ENCODE measurements at regions not wholly inside any gene's neighbourhood (a gene's known extent, or its start where the extent isn't known, plus 50 kb on each side); places are given as distances from the start of the nearest gene placed in this dataset.
"Not testable (repeated sequence)": the region's sequence is repeated elsewhere in the genome, so short reads cannot be mapped to it uniquely, and the experiment has no call there.

- H3K9me2 ChIP-seq (ENCODE audit: insufficient read depth), result no peaks in the 10 kb centered on the region; the same call in 1 of the 2 replicates
- no peak for DNase-seq
- no peak overlapping the region for H3K4me3 ChIP-seq
- H3F3A ChIP-seq (ENCODE audit: insufficient read depth, low read depth), result no peaks in the 10 kb centered on the region
- no peaks in the 10 kb centered on the region for H4K20me1 ChIP-seq (ENCODE audit: insufficient read depth)
- H3K4me2 ChIP-seq, result no peak overlapping the region
- POLR2A ChIA-PET (ENCODE audit: unreplicated experiment), result no interaction called here
- TF ChIP-seq EZH2 (IDR thresholded peaks at IDR 0.05; ENCODE audit: low read depth), result no peak
- TF ChIP-seq, protein P1, sequence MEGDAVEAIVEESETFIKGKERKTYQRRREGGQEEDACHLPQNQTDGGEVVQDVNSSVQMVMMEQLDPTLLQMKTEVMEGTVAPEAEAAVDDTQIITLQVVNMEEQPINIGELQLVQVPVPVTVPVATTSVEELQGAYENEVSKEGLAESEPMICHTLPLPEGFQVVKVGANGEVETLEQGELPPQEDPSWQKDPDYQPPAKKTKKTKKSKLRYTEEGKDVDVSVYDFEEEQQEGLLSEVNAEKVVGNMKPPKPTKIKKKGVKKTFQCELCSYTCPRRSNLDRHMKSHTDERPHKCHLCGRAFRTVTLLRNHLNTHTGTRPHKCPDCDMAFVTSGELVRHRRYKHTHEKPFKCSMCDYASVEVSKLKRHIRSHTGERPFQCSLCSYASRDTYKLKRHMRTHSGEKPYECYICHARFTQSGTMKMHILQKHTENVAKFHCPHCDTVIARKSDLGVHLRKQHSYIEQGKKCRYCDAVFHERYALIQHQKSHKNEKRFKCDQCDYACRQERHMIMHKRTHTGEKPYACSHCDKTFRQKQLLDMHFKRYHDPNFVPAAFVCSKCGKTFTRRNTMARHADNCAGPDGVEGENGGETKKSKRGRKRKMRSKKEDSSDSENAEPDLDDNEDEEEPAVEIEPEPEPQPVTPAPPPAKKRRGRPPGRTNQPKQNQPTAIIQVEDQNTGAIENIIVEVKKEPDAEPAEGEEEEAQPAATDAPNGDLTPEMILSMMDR (conservative IDR thresholded peaks at IDR 0.05), result no peak
- H3K27ac ChIP-seq, result no peak overlapping the region
- H3K36me3 ChIP-seq (ENCODE audit: low read depth), result no peaks in the 10 kb centered on the region
- no peaks in the 10 kb centered on the region for H3K79me2 ChIP-seq (ENCODE audit: low read depth)
- no TSS peak for BruUV-seq (replicated peaks)
- H3K4me1 ChIP-seq (replicated peaks; ENCODE audit: insufficient read depth), result no peaks in the 10 kb centered on the region
- intact Hi-C loops (cut with micrococcal nuclease; ENCODE audit: unreplicated experiment), result no loop called here
- no peak overlapping the region for H2AFZ ChIP-seq
- no peaks in the 10 kb centered on the region for H3K9me3 ChIP-seq (ENCODE audit: insufficient read depth, low read depth)
- no peaks in the 10 kb centered on the region for H3K27me3 ChIP-seq (ENCODE audit: insufficient read depth, low read depth)
- CTCF ChIA-PET, result no interaction called here
Observed at GRCh38 chr9:74147906-74148305, 349.2 kb upstream of the RORB start.

GRCh38 chr9:74172874-74173273 lies 324.3 kb upstream of the RORB start:
- H3K9me3 ChIP-seq (ENCODE audit: insufficient read depth, low read depth), result no peaks in the 10 kb centered on the region
- no peaks in the 10 kb centered on the region for H3F3A ChIP-seq (ENCODE audit: insufficient read depth, low read depth)
- intact Hi-C loops (cut with micrococcal nuclease; ENCODE audit: unreplicated experiment), result no loop called here
- H4K20me1 ChIP-seq (ENCODE audit: insufficient read depth), result no peaks in the 10 kb centered on the region
- H2AFZ ChIP-seq, result no peak overlapping the region
- H3K36me3 ChIP-seq (ENCODE audit: low read depth), result no peaks in the 10 kb centered on the region
- no peak overlapping the region for H3K4me2 ChIP-seq
- no peaks in the 10 kb centered on the region for H3K79me2 ChIP-seq (ENCODE audit: low read depth)
- no peaks in the 10 kb centered on the region for H3K27me3 ChIP-seq (ENCODE audit: insufficient read depth, low read depth)
- H3K9me2 ChIP-seq (ENCODE audit: insufficient read depth), result no peaks in the 10 kb centered on the region
- no peak for DNase-seq
- ChIA-PET CTCF (no interaction called here), POLR2A (ENCODE audit: unreplicated experiment) (no interaction called here)
- H3K27ac ChIP-seq, result no peak overlapping the region
- no peaks in the 10 kb centered on the region for H3K4me1 ChIP-seq (replicated peaks; ENCODE audit: insufficient read depth)
- TF ChIP-seq, protein P1 (conservative IDR thresholded peaks at IDR 0.05), result no peak
- TF ChIP-seq EZH2 (IDR thresholded peaks at IDR 0.05; ENCODE audit: low read depth), result no peak
- BruUV-seq (replicated peaks), result no TSS peak
- H3K4me3 ChIP-seq, result no peak overlapping the region

DNA sequence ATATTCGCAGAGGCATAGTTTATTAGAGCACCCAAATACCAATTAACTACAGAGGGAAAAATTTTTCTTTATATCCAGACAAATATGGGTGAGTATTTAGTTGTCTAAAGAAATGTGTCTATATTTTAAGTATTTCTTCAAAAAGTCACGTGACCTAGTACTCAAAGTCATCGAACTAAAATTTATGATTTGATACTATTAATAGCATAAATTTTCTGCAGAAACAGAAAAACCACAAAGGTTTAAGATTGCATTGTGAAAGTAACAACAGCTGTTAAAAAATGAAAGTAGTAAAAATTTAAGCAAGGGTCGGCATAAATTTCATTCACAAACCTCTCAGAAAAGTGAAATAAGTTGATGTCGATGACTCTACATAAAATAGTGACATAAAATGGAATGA lies 323.9 kb upstream of the RORB start:
- Histone ChIP-seq H3K4me1 (replicated peaks; ENCODE audit: insufficient read depth) (no peaks in the 10 kb centered on the region), H3K4me2 (no peak overlapping the region), H3K4me3 (no peak overlapping the region), H3K9me2 (ENCODE audit: insufficient read depth) (no peaks in the 10 kb centered on the region), H3K27me3 (ENCODE audit: insufficient read depth, low read depth) (no peaks in the 10 kb centered on the region), H3K36me3 (ENCODE audit: low read depth) (no peaks in the 10 kb centered on the region), H3K27ac (no peak overlapping the region), H3K79me2 (ENCODE audit: low read depth) (no peaks in the 10 kb centered on the region), H4K20me1 (ENCODE audit: insufficient read depth) (no peaks in the 10 kb centered on the region), H3K9me3 (ENCODE audit: insufficient read depth, low read depth) (no peaks in the 10 kb centered on the region), H2AFZ (no peak overlapping the region), H3F3A (ENCODE audit: insufficient read depth, low read depth) (no peaks in the 10 kb centered on the region)
- intact Hi-C loops (cut with micrococcal nuclease; ENCODE audit: unreplicated experiment), result no loop called here
- BruUV-seq (replicated peaks), result no TSS peak
- TF ChIP-seq EZH2 (IDR thresholded peaks at IDR 0.05; ENCODE audit: low read depth), result no peak
- TF ChIP-seq, protein P1 (conservative IDR thresholded peaks at IDR 0.05), result no peak
- CTCF ChIA-PET, result no interaction called here
- no peak for DNase-seq
- POLR2A ChIA-PET (ENCODE audit: unreplicated experiment), result no interaction called here

GRCh38 chr9:74197771-74198170 lies 299.4 kb upstream of the RORB start:
- CTCF ChIA-PET; H3K4me2 ChIP-seq; H3K9me2 ChIP-seq (ENCODE audit: insufficient read depth); BruUV-seq (replicated peaks); H3K27me3 ChIP-seq (ENCODE audit: insufficient read depth, low read depth); H3K27ac ChIP-seq; intact Hi-C loops (cut with micrococcal nuclease; ENCODE audit: unreplicated experiment); H3K4me3 ChIP-seq; H3K4me1 ChIP-seq (replicated peaks; ENCODE audit: insufficient read depth); H3K79me2 ChIP-seq (ENCODE audit: low read depth); H3K9me3 ChIP-seq (ENCODE audit: insufficient read depth, low read depth); DNase-seq; H3K36me3 ChIP-seq (ENCODE audit: low read depth); POLR2A ChIA-PET (ENCODE audit: unreplicated experiment); H4K20me1 ChIP-seq (ENCODE audit: insufficient read depth); H3F3A ChIP-seq (ENCODE audit: insufficient read depth, low read depth); H2AFZ ChIP-seq: not testable (repeated sequence)

All from PC-9 (cell line).